NCI-H2029 treated with DMSO at 0.1 percent for 48 hours (cell line): ENCODE measurements at regions not wholly inside any gene's neighbourhood (a gene's known extent, or its start where the extent isn't known, plus 50 kb on each side); places are given as distances from the start of the nearest gene placed in this dataset.

Experiments
- DNase-seq: peaks from one replicate; lab custom pipeline; 2025; lab: John Stamatoyannopoulos, UW

DNA sequence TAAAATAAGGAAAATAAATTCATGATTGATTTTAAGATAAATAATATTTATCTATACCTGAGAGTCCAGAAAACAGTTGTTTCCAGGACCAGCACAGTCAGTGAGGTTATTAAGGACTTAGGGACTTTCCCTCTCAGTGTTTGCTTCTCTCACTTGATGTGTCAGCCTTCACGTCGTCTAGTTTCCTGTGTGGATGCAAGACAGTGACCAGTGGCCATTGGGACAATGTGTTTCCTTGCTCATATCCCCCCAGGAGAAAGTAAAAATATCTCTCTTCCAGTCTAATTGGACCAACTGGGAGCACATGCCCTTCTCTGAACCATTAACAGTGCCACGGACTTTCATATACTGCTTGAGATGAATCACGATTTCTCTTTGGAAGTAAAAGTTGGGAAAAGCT lies 157.8 kb upstream of the CTNNB1 start:
- DNase-seq = no peak

DNA sequence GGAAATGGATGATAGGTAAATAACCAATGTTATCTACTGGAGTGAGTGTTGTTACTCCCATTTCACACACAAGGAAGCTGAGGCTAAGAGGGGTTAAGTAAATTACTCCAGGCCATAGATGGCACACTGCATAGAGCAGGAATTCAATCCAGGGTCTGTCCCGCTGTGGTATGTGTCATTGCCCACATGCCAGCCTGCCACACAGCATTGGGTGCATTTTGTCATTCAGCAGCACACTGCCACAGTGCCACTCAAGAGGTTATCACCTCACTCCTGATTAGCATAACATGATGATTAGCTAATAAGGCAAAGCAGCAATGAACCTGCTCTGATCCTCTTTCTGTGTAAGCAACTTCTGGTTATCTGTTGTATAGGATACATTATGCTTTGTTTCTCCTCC lies 157.4 kb upstream of the CTNNB1 start:
- no peak for DNase-seq

DNA sequence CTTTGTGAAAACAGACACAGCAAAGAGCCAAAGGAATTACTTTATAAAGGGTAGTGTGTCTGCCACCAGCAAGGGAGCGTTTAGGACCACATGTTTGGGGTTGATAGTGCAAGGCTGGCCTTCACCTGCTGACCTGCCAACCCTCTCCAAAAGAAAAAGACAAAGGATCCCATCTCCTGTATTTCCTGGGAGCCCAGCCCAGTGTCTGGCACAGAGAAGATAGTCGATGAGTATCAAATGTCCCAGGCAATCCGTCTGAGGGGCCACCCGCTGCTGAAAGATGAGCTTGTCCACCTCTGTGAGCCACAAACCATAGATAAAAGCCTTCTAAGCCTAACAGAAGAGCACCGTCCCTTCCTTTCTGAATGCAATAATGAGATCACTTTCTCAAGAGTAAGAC lies 154.8 kb upstream of the CTNNB1 start:
- peak; percentile 48 for DNase-seq

DNA sequence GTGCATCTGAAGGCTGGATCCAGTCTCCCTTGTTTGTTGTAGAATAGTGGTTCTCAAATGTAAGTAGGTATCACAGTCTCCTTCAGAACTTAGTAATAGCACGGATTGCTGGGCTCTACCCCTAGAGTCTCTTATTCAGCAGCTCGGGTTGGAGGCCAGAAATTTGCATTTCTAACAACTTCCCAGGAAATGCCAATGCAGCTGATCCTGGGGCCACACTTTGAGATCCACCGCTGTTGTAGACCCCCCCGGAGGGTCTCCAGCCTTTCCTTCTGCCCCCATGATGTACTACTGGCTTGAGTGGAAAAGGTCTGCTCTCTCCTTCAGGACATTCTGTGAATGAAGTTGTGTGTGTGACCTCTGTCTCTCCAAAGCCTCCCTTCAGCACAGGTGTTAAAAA lies 153.8 kb upstream of the CTNNB1 start:
- DNase-seq = no peak

DNA sequence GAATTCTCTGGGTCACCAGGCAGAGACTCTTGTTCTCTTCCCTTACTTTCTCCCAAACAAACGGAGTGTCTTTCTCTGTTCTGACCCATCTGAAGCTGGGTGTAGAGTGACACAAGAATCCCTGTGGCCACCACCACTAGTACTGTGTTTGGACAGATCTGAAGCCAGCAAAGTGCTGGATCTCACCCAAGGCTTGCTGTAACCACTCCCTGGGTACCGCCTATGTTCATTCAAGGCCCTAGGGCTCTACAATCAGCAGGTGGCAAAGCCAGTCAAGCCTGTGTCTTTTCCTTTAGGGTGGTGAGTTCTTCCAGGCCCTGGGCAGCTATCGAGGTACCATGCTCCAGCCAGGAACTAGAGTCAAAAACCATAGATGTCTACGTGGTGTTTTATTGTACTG lies 149.2 kb upstream of the CTNNB1 start:
- DNase-seq = peak; percentile 41

DNA sequence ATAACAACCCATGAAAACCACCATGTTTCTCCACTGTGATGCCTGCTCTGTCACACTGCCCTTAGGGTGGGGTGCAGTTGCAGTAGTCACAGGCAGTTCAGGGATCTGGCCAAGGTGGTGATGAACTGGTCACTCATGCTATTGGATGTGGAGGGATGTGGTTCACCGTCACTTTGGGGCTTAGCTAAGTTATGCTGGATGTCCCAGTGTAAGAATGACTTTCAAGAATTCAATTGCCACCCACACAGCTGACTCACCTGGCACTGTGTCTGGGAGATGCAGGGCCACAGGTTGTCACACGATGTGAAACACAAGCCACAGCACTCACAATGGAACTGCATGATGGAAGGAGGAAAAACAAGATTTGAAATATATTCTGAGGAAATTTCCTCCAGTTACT lies 146.1 kb upstream of the CTNNB1 start:
- no peak for DNase-seq

DNA sequence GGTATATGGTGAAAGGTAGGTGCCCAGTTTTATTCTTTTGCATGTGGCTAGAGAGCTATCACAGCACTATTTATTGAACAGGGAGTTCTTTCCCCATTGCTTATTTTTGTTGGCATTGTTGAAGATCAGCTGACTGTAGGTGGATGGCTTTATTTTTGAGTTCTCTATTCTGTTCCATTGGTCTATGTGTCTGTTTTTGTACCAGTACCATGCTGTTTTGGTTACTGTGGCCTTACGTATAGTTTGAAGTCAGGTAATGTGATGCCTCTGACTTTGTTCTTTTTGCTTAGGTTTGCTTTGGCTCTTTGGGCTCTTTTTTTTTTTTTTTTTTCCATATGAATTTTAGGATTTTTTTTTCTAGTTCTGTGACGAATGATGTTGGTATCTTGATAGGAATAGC lies 139.2 kb upstream of the CTNNB1 start:
- DNase-seq = no peak

DNA sequence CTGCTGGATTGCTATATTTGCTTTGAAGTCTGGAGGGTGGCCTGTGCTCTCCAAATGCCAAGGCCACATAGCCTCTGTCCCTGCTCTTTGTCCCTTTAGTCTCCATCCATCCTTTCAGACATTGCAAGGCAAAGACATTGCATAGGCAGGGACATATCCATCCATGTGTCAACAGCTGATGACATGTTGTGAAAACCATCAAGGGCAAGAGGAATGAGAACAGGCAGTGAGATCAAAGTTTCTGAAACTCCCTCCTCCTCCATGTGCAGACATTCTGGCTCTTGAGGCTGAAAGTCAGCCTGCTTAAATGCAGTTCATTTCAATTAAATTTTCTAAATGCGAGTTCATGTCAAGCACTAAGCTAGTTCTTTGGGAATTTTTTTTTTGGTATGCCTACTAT lies 135.2 kb upstream of the CTNNB1 start:
- DNase-seq = no peak

DNA sequence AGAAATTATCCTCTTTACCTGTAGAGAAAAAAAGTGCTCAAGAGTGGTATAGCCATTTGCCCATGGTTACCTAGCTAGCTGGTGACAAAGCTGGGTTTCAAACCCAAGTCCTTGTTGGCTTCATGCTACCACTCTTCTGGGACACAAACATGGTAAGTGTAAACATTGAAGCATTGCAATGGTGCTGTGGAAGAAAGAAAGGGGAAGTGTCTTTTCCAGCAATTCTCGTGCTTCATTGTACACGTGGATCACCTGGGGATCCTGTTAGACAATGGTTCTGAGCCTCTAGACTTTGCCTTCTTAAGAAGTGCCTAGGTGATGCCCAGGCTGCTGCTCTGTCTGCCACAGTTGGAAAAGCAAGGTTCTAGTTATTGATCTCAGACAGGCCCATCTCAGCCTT lies 134.8 kb upstream of the CTNNB1 start:
- DNase-seq = no peak

DNA sequence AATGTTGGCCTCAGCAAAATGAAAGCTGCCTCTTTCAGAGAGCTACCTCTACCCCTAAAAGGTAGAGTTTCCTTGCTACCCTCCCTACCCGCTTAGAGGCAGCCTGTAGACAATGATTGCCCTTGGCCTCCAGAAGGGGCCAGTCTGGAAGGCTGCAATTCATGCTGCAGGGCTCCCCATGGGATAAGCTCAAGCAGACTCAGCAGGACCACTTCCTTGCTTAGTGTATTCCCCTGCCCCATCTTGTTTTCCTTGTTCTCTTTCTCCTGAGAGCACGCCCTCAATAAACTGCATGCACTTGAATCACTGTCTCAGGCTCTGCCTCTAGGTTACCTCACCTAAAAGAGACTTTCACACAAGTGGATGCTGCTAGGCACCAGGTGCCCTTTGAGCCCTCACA lies 134.0 kb upstream of the CTNNB1 start:
- DNase-seq = no peak

DNA sequence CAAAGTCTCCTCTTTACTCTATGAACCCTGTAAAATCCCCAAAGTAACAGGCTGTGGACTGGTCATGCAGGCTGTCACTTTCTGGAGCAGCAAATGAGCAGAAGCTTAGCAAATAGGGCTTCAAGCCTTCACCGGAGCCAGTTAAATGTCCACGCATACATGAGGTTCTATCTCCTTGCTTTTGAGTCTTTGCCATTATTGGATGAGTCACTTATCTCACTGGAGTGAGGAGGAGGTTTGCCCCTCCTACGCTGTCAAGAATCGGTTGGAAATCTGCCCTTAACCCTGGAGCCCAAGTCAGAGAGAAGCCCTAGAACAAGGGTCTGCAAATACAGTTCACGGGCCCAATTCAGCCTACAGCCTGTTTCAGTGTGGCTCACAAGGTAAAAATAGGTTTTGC lies 126.1 kb upstream of the CTNNB1 start:
- DNase-seq = no peak

DNA sequence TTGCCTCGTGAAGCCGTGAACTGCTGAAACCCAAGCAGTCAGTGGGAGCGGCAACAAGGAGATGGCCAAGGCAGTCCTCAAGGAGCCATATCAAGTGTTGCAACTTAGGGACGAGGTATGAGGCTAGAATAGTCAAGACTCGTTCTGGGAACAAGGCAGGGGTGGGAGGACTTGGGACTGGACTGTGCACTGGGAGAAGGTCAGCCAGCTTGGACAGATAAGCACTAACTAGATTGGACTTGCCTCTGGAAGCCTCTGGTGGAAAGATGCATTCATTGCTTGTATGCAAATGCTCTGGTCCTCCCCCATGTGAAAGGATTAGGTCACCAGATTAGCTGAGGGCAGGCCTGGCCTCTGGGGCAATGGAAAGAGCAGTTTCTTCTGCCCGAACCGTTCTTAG lies 123.3 kb upstream of the CTNNB1 start:
- no peak for DNase-seq

DNA sequence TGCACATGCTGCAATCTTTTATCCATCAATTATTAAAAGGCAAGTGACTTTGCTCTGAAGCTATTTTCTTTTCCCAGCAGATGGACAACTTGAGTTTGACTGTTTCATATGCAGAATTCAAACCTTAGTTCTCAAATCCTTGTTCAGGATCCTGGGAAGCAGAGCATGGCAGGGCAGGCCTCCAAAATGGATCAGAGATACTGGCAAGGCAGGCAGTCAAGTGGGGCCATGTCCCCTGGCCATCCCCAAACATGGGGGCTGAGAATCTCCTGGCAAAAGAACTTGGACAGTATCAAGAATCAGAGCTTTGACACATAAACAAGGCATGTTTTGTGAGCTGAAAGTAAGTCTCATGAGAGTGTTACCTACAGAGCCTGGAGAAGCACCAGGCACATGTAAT lies 122.9 kb upstream of the CTNNB1 start:
- no peak for DNase-seq

DNA sequence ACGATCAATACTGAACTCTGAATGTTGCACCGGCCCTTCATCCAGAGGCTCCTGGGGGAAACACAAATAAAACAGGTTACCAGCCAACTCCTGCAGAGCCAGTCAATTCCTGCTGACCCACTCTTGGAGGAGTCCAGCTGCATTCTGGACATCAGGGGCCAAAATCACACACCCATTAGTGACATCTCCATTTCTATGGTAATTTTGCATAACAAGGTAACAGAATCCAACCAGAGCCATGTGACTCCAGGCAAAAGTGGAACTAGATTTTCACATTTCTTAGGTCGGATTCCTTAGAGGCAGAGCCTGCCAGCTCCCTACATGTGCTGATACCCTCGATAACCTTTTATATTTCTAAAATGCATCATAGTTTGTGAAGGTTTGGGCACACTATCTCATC lies 119.2 kb upstream of the CTNNB1 start:
- DNase-seq = no peak

DNA sequence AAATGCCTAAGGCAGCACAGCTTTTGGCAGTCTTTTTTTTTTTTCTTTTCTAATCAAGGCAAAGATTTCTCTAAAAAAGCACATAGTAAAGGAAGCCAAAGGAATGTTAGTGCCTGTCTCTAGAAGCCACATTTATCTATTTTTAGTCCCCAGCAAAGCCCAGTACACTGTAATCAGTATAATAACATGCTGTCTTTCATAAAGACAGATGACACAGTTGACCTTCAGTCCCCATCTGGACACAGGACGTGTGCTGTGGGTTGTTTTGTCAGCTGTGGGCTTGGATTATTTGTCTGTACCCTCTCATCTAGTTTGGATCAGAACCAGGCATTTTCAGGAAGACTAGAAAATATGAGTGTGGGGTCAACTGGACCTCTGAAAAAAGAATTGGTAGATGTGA lies 110.4 kb upstream of the CTNNB1 start:
- no peak for DNase-seq

DNA sequence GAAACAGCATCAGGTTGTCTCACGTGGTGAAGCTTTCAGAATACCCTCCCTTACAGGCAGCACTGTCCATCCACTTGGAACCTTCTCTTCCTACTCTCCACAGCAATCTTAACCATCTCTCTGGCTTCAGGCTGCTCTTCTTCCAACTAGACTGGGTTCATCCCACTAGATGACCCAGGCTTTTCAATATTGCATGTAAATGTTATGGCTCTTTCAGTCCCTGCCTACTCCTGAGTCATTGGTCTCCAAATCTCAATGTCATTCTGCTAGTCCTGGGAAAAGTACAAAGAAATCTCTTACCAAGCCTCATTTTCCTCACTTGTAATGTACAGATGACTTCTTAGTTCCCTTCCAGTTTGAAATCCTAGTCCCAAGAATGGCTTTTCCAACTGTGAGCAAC lies 109.7 kb upstream of the CTNNB1 start:
- no peak for DNase-seq

DNA sequence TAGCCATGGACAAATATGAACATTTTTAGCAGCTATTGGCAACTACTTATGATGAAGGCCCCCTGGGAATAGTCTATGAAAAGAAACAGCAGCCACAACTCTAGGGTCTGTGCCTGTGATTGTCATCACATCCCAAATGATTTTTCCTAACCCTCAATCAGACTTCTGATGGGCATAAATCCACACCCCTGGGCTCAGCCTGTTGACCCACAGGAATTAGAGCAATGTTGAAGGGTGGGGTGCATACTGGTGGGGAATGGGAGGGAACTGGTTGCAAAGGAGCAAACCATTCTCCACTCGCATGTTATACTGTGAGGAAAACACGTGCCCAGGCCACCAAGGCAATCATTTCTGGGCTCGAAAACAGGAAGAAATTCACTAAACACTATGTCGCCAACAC lies 106.5 kb upstream of the CTNNB1 start:
- DNase-seq = no peak

DNA sequence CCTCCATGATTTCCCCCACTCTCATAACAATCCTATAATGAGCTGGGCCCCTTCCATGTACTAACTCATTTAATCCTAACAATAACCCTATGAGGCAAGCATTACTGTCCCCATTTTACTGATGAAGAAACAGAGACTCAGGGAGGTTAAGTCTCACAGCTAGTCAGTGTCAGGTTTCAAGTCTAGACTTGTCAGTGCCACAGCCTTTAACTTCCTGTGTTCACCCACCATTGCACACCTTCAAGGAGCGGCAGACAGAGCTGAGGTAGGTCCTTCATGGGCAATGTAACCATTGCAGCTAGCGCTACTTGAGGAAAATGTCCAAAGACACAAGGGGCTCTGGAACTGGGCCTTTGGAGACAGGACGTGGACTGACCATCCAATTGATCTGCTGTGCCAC lies 105.8 kb upstream of the CTNNB1 start:
- no peak for DNase-seq

DNA sequence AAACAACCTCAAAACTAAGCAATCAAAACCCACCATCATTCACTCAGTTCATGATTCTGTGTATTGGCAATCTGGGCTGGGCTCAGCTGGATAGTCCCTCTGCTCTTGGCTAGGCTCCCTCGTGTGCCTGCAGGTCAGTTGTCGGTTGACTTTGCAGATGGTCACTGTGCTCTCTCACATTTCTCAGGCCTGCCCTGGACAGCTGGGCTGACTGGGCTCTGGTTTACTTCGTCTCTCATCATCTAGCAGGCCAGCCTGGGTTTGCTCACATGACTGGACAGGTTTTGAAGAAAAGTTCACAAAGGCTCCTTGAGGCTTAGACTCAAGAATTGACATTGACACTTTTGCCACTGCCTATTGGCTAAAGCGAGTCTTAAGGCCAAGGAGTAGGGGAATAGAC lies 105.0 kb upstream of the CTNNB1 start:
- no peak for DNase-seq

DNA sequence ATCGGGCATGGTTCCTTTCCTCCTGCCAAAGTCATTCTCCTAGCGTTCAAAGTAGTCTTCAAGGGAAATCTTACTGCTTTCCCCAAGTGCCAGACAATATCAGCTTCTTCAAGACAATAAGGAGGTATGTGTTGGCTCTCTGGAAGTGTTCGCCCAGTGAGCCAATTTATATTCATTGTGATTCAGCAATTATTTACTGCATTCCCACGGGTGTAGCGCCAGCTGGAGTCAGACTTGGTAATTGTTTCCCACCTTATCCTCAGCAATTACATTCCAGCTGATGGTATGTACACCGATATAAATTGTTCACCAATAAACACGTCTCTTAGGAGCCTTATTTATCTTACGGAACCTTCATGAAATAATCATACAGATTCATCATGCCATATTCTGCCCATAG lies 103.6 kb upstream of the CTNNB1 start:
- no peak for DNase-seq

DNA sequence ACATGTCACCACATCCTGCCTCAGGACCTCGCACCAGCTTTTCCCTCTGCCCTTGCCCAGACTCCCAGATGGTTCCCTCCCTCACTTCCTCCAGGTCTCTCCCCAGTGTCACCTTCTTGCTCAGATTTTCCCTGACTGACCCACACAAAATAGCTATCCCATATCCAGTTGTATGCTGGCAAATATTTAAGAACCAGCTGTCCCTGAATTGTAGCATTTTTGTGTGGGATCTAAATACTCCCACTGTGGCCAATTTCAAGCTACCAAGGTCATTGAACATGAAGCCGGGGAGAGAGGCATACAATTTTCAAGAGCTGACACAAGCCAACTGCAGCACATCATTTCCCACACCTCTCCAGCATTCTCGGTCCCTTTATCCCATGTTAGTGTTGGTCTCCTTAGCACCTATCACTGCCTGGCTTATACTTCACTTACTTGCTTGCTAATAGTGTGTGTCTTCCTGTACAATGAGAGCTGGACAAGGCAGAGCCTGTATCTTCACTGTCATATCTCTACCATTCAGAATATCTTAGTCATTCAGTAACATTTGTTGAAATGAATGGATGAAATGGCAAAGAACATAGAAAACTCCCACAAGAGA lies 101.3 kb upstream of the CTNNB1 start:
- DNase-seq = no peak

DNA sequence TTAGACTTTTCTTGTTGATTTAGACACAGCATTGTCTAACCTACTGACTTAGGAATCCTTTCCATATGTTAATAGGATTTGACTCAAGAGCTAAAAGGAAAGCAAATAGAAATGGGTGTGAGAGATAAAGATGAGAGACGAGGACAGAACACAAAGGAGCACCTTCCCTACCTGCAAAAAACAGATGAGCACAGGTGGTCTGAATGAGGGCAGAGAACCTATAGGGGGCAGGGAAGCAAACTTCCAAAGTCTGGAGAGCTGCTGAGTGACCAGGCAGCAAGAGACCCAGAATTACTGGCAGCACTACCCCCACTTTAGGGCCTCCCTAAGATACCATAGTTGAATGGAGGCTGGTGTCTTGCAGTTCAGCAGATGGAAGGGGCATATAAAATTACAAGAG lies 98.1 kb upstream of the CTNNB1 start:
- no peak for DNase-seq

DNA sequence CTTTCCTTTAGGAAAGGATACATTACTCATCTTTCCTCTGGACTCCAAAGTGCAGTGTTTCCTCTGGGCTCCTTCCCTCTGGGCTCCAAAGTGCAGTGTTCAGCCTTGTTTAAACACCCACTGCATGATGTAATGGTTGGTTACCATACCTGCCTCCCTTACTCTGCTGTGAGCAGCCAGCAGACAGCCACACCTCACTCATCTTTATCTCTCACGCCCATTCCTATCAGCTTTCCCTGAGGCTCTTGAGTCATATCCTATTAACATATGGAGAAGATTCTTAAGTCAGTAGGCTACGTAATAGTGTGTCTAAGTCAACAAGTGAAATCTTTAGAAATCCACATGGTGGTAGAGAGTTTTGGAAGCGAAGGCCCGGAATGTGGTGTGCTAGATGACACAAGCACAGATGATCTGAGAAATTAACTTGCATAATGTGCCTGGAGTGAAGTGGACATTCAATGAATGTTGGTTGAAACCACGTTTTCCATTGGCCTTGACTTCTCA lies 97.2 kb upstream of the CTNNB1 start:
- DNase-seq = no peak

DNA sequence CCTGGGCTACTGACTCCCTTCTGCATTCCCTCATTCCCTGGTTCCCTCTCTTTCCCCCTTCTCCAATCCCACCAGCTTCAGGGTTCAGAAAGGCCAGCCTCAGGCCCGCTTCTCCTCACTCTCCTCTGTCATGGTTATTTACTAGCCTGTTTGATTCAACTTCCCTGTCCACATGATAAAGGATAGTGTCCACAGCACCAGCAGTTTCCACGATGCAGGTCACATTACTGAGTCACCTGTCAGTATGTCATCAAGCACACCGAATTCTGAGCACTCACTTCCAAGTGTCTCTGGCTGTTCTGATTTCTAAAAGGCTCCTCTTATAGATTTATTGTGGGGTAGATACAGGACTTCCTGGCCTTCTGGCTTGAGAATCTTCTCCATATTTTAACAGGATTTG lies 96.6 kb upstream of the CTNNB1 start:
- DNase-seq = no peak

DNA sequence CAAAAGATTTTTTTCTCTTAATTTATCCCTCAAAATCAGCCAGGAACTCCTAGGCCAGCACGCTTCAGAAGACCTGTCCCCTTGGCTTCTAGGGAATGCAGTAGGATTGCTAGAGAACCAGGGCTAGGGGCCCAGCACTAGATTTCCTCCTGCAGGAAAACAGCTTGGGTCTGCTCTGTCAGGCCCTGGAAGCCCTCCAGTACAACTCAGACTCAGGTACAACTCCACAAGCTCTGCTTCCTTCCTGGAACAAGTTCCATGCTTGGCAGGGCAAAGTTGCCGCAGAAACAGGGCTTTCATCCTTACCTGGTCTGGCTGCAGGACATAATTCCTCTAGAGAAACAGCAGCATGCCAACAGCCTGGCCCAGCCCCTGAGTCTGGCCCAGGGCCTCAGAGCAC lies 96.1 kb upstream of the CTNNB1 start:
- DNase-seq = no peak
